Neural cell (in vitro differentiated cells): ENCODE measurements at regions not wholly inside any gene's neighbourhood (a gene's known extent, or its start where the extent isn't known, plus 50 kb on each side); places are given as distances from the start of the nearest gene placed in this dataset.

Source experiments
- H2AFZ ChIP-seq: fragments of 200-600, 300-800 bp; sonication (generic), shearing (Covaris generic); 2 replicates; pipeline ENCODE4 v1.6.0; 2014; ENCODE audit warnings: low read depth, mild to moderate bottlenecking, antibody characterized with exemption, low read length, moderate library complexity
- H3F3A ChIP-seq: fragments of 200-600 bp; shearing (Covaris generic); 2 replicates; pipeline ENCODE4 v1.6.1; 2016; ENCODE audit warnings: mild to moderate bottlenecking, moderate library complexity, mixed read lengths, antibody characterized with exemption, low read length; ENCODE audit not compliant: insufficient read depth, poor library complexity, severe bottlenecking
- H3K27ac ChIP-seq: fragments of 200-600, 300-800 bp; sonication (generic), shearing (Covaris generic); 2 replicates; pipeline ENCODE4 v1.5.1; 2014; ENCODE audit warnings: mild to moderate bottlenecking, low read length, moderate library complexity
- H3K27me3 ChIP-seq: fragments of 300-800, 200-600 bp; sonication (generic), shearing (Covaris generic); 2 replicates; pipeline ENCODE4 v1.6.0; 2014; ENCODE audit warnings: mild to moderate bottlenecking, low read depth, low read length, moderate library complexity; ENCODE audit not compliant: insufficient read depth
- H3K36me3 ChIP-seq: fragments of 300-800, 200-600 bp; sonication (generic), shearing (Covaris generic); 2 replicates; pipeline ENCODE4 v1.5.1; 2014; ENCODE audit warnings: mild to moderate bottlenecking, antibody characterized with exemption, low read length, moderate library complexity; ENCODE audit not compliant: insufficient read depth
- H3K4me2 ChIP-seq: fragments of 300-800, 200-600 bp; sonication (generic), shearing (Covaris generic); 2 replicates; pipeline ENCODE4 v1.6.0; 2014; ENCODE audit warnings: mild to moderate bottlenecking, low read length
- H3K4me3 ChIP-seq: fragments of 300-800, 200-600 bp; sonication (generic), shearing (Covaris generic); 2 replicates; pipeline ENCODE4 v1.5.1; 2014; ENCODE audit warnings: mild to moderate bottlenecking, low read length, moderate library complexity
- H3K79me2 ChIP-seq: fragments of 200-600 bp; shearing (Covaris generic); replicated peaks from 2 replicates; pipeline ENCODE4 v1.6.0; 2014; ENCODE audit warnings: mild to moderate bottlenecking, low read length, moderate library complexity; ENCODE audit not compliant: insufficient read depth
- H3K9ac ChIP-seq: fragments of 300-800, 200-600 bp; sonication (generic), shearing (Covaris generic); 2 replicates; pipeline ENCODE4 v1.6.1; 2016; ENCODE audit warnings: mild to moderate bottlenecking, low read length, mixed read lengths
- H3K9me2 ChIP-seq: fragments of 200-600 bp; shearing (Covaris generic); 2 replicates; pipeline ENCODE4 v1.6.1; 2016; ENCODE audit warnings: mild to moderate bottlenecking, low read length, mixed read lengths; ENCODE audit not compliant: insufficient read depth
- H3K9me3 ChIP-seq: fragments of 200-600, 300-800 bp; sonication (generic), shearing (Covaris generic); 2 replicates; pipeline ENCODE4 v1.6.1; 2016; ENCODE audit warnings: mild to moderate bottlenecking, mixed run types, low read length, moderate library complexity, mixed read lengths
- H4K20me1 ChIP-seq: fragments of 200-600 bp; shearing (Covaris generic); 2 replicates; pipeline ENCODE4 v1.6.1; 2016; ENCODE audit warnings: mild to moderate bottlenecking, mixed run types; ENCODE audit not compliant: insufficient read depth
- EP300 ChIP-seq: fragments of 450-650 bp; conservative IDR thresholded peaks from 2 replicates; pipeline ENCODE4 v1.6.1; 2014; ENCODE audit warnings: antibody characterized with exemption, mild to moderate bottlenecking, moderate library complexity; ENCODE audit not compliant: poor library complexity, severe bottlenecking
- EZH2 ChIP-seq: fragments of 200-600, 300-800 bp; shearing (Covaris generic), sonication (generic); IDR thresholded peaks from 2 replicates; pipeline ENCODE4 v1.6.1; 2014; ENCODE audit warnings: antibody characterized with exemption, low read length, borderline replicate concordance, mild to moderate bottlenecking; ENCODE audit not compliant: insufficient read depth, poor library complexity, severe bottlenecking
- MXI1 ChIP-seq: fragments of 450-650 bp; conservative IDR thresholded peaks from 2 replicates; pipeline ENCODE4 v1.6.1; 2014; ENCODE audit warnings: antibody characterized with exemption, mild to moderate bottlenecking; ENCODE audit not compliant: poor library complexity, severe bottlenecking
- POLR2AphosphoS5 ChIP-seq: IDR thresholded peaks from 2 replicates; pipeline ENCODE4 v1.6.1; 2012
- RAD21 ChIP-seq: fragments of 450-650 bp; conservative IDR thresholded peaks from 2 replicates; pipeline ENCODE4 v1.6.1; 2014; ENCODE audit warnings: antibody characterized with exemption, mild to moderate bottlenecking, moderate library complexity
- SMC3 ChIP-seq: fragments of 450-650 bp; conservative IDR thresholded peaks from 2 replicates; pipeline ENCODE4 v1.6.1; 2014; ENCODE audit warnings: antibody characterized with exemption, mild to moderate bottlenecking, moderate library complexity; ENCODE audit not compliant: poor library complexity
- TAF1 ChIP-seq: IDR thresholded peaks from 2 replicates; pipeline ENCODE4 v1.6.1; 2012; ENCODE audit warnings: low read depth
- TF ChIP-seq, protein P1 (sequence below): fragments of 450-650 bp; IDR thresholded peaks from 2 replicates; pipeline ENCODE4 v1.5.1; 2014; ENCODE audit warnings: antibody characterized with exemption, mild to moderate bottlenecking, moderate library complexity; ENCODE audit not compliant: poor library complexity, severe bottlenecking
- TF ChIP-seq, protein P2 (sequence below): IDR thresholded peaks from 2 replicates; pipeline ENCODE4 v1.6.1; 2012; ENCODE audit warnings: borderline replicate concordance

- Histone ChIP-seq H4K20me1 (no peaks in the 10 kb centered on the region), H3K27me3 (no peaks in the 10 kb centered on the region), H2AFZ (no peak overlapping the region), H3K9me3 (no peaks in the 10 kb centered on the region), H3K36me3 (no peaks in the 10 kb centered on the region), H3K27ac (no peak overlapping the region), H3F3A (no peaks in the 10 kb centered on the region), H3K4me3 (no peak overlapping the region), H3K9me2 (no peaks in the 10 kb centered on the region), H3K9ac (no peak overlapping the region), H3K4me2 (no peak overlapping the region), H3K79me2 (no peaks in the 10 kb centered on the region)
- TF ChIP-seq EP300 (no peak), TAF1 (no peak), SMC3 (no peak), MXI1 (no peak), POLR2AphosphoS5 (no peak), RAD21 (no peak), EZH2 (no peak)
- TF ChIP-seq, protein P1, sequence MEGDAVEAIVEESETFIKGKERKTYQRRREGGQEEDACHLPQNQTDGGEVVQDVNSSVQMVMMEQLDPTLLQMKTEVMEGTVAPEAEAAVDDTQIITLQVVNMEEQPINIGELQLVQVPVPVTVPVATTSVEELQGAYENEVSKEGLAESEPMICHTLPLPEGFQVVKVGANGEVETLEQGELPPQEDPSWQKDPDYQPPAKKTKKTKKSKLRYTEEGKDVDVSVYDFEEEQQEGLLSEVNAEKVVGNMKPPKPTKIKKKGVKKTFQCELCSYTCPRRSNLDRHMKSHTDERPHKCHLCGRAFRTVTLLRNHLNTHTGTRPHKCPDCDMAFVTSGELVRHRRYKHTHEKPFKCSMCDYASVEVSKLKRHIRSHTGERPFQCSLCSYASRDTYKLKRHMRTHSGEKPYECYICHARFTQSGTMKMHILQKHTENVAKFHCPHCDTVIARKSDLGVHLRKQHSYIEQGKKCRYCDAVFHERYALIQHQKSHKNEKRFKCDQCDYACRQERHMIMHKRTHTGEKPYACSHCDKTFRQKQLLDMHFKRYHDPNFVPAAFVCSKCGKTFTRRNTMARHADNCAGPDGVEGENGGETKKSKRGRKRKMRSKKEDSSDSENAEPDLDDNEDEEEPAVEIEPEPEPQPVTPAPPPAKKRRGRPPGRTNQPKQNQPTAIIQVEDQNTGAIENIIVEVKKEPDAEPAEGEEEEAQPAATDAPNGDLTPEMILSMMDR = no peak
- TF ChIP-seq, protein P2, sequence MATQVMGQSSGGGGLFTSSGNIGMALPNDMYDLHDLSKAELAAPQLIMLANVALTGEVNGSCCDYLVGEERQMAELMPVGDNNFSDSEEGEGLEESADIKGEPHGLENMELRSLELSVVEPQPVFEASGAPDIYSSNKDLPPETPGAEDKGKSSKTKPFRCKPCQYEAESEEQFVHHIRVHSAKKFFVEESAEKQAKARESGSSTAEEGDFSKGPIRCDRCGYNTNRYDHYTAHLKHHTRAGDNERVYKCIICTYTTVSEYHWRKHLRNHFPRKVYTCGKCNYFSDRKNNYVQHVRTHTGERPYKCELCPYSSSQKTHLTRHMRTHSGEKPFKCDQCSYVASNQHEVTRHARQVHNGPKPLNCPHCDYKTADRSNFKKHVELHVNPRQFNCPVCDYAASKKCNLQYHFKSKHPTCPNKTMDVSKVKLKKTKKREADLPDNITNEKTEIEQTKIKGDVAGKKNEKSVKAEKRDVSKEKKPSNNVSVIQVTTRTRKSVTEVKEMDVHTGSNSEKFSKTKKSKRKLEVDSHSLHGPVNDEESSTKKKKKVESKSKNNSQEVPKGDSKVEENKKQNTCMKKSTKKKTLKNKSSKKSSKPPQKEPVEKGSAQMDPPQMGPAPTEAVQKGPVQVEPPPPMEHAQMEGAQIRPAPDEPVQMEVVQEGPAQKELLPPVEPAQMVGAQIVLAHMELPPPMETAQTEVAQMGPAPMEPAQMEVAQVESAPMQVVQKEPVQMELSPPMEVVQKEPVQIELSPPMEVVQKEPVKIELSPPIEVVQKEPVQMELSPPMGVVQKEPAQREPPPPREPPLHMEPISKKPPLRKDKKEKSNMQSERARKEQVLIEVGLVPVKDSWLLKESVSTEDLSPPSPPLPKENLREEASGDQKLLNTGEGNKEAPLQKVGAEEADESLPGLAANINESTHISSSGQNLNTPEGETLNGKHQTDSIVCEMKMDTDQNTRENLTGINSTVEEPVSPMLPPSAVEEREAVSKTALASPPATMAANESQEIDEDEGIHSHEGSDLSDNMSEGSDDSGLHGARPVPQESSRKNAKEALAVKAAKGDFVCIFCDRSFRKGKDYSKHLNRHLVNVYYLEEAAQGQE = no peak
Observed at GRCh38 chr13:106281426-106281825, 254.0 kb downstream of the EFNB2 start.

- Histone ChIP-seq H2AFZ (no peak overlapping the region), H3K27me3 (no peaks in the 10 kb centered on the region), H3K9me2 (no peaks in the 10 kb centered on the region), H3F3A (no peaks in the 10 kb centered on the region), H3K36me3 (no peaks in the 10 kb centered on the region), H4K20me1 (no peaks in the 10 kb centered on the region), H3K79me2 (no peaks in the 10 kb centered on the region), H3K4me2 (no peak overlapping the region), H3K9me3 (no peaks in the 10 kb centered on the region), H3K4me3 (no peak overlapping the region), H3K27ac (no peak overlapping the region), H3K9ac (no peak overlapping the region)
- TF ChIP-seq TAF1 = no peak
- no peak for TF ChIP-seq SMC3
- TF ChIP-seq EP300 = no peak
- TF ChIP-seq, protein P2 = no peak
- no peak for TF ChIP-seq RAD21
- TF ChIP-seq POLR2AphosphoS5 = no peak
- TF ChIP-seq MXI1 = no peak
- TF ChIP-seq, protein P1 = no peak
- no peak for TF ChIP-seq EZH2
Observed at GRCh38 chr13:106277484-106278154, 257.8 kb downstream of the EFNB2 start.
